H9 (cell line): ENCODE measurements at regions not wholly inside any gene's neighbourhood (a gene's known extent, or its start where the extent isn't known, plus 50 kb on each side); places are given as distances from the start of the nearest gene placed in this dataset.

Source experiments
- DNase-seq: peaks from one replicate; pipeline ENCODE4 v3.0.0-alpha.2; 2017
- H2AFZ ChIP-seq: one replicate; pipeline ENCODE4 v1.6.1; 2013; ENCODE audit warnings: mild to moderate bottlenecking, low read length, control low read depth, moderate library complexity
- H2AK5ac ChIP-seq: 2 replicates; pipeline ENCODE4 v1.6.1; 2013; ENCODE audit warnings: low read length, control low read depth, mixed read lengths; ENCODE audit not compliant: insufficient read length
- H2BK120ac ChIP-seq: one replicate; pipeline ENCODE4 v1.6.1; 2013; ENCODE audit warnings: low read depth, mild to moderate bottlenecking, low read length, control low read depth, inconsistent platforms; ENCODE audit not compliant: poor library complexity, severe bottlenecking
- H2BK12ac ChIP-seq: 2 replicates; pipeline ENCODE4 v1.6.1; 2013; ENCODE audit warnings: low read length, control low read depth, mixed read lengths, low read depth; ENCODE audit not compliant: insufficient read length
- H2BK15ac ChIP-seq: 2 replicates; pipeline ENCODE4 v1.6.1; 2013; ENCODE audit warnings: low read depth, low read length, control low read depth
- H2BK20ac ChIP-seq: one replicate; pipeline ENCODE4 v1.6.1; 2013; ENCODE audit warnings: low read depth, mild to moderate bottlenecking, low read length, control low read depth, inconsistent platforms; ENCODE audit not compliant: poor library complexity, severe bottlenecking
- H2BK5ac ChIP-seq: 2 replicates; pipeline ENCODE4 v1.6.1; 2013; ENCODE audit warnings: low read length, control low read depth, mixed read lengths; ENCODE audit not compliant: insufficient read length
- H3K14ac ChIP-seq: 2 replicates; pipeline ENCODE4 v1.6.1; 2013; ENCODE audit warnings: low read length, control low read depth; ENCODE audit not compliant: insufficient read depth
- H3K18ac ChIP-seq: 2 replicates; pipeline ENCODE4 v1.6.1; 2013; ENCODE audit warnings: low read depth, mild to moderate bottlenecking, mixed read lengths, low read length, control low read depth; ENCODE audit not compliant: insufficient read length
- H3K23ac ChIP-seq: 2 replicates; pipeline ENCODE4 v1.6.1; 2013; ENCODE audit warnings: low read length, control low read depth, mixed read lengths, low read depth; ENCODE audit not compliant: insufficient read length
- H3K23me2 ChIP-seq: 2 replicates; pipeline ENCODE4 v1.6.1; 2013; ENCODE audit warnings: low read depth, mild to moderate bottlenecking, mixed read lengths, low read length, control low read depth; ENCODE audit not compliant: insufficient read length, poor library complexity, severe bottlenecking
- H3K27ac ChIP-seq: 2 replicates; pipeline ENCODE4 v1.5.1; 2013; ENCODE audit warnings: low read length, control low read depth, mixed read lengths, low read depth; ENCODE audit not compliant: insufficient read length
- H3K27me3 ChIP-seq: 2 replicates; pipeline ENCODE4 v1.6.1; 2013; ENCODE audit warnings: low read length, control low read depth, inconsistent platforms; ENCODE audit not compliant: insufficient read depth
- H3K4ac ChIP-seq: 2 replicates; pipeline ENCODE4 v1.6.1; 2013; ENCODE audit warnings: low read depth, mild to moderate bottlenecking, control low read depth, inconsistent platforms, low read length, moderate library complexity
- H3K4me1 ChIP-seq: 2 replicates; pipeline ENCODE4 v1.6.1; 2013; ENCODE audit warnings: low read length, control low read depth, inconsistent platforms; ENCODE audit not compliant: insufficient read depth
- H3K4me2 ChIP-seq: 2 replicates; pipeline ENCODE4 v1.6.1; 2013; ENCODE audit warnings: low read length, control low read depth, mixed read lengths; ENCODE audit not compliant: insufficient read length, insufficient read depth
- H3K56ac ChIP-seq: 2 replicates; pipeline ENCODE4 v1.6.1; 2013; ENCODE audit warnings: low read depth, mild to moderate bottlenecking, mixed read lengths, low read length, control low read depth; ENCODE audit not compliant: insufficient read length
- H3K79me1 ChIP-seq: 2 replicates; pipeline ENCODE4 v1.6.1; 2013; ENCODE audit warnings: low read depth, mild to moderate bottlenecking, moderate library complexity, low read length, control low read depth, inconsistent platforms; ENCODE audit not compliant: insufficient read depth, poor library complexity, severe bottlenecking
- H3K79me2 ChIP-seq: 2 replicates; pipeline ENCODE4 v1.6.1; 2013; ENCODE audit warnings: low read length, control low read depth, inconsistent platforms; ENCODE audit not compliant: insufficient read depth
- H3K9ac ChIP-seq: 2 replicates; pipeline ENCODE4 v1.6.1; 2013; ENCODE audit warnings: low read length, control low read depth, mixed read lengths; ENCODE audit not compliant: insufficient read length; ENCODE audit errors: extremely low read depth
- H3K9me3 ChIP-seq: one replicate; pipeline ENCODE4 v1.6.1; 2013; ENCODE audit warnings: low read depth, low read length, inconsistent platforms; ENCODE audit not compliant: control insufficient read depth
- H3T11ph ChIP-seq: one replicate; pipeline ENCODE4 v1.6.1; 2013; ENCODE audit warnings: mild to moderate bottlenecking, low read length, control low read depth, inconsistent platforms
- H4K20me1 ChIP-seq: one replicate; pipeline ENCODE4 v1.6.1; 2013; ENCODE audit not compliant: control insufficient read depth, insufficient read length, insufficient read depth
- H4K5ac ChIP-seq: 2 replicates; pipeline ENCODE4 v1.6.1; 2013; ENCODE audit warnings: low read depth, mild to moderate bottlenecking, mixed read lengths, low read length, control low read depth; ENCODE audit not compliant: insufficient read length
- H4K8ac ChIP-seq: replicated peaks from 2 replicates; pipeline ENCODE4 v1.6.1; 2013; ENCODE audit warnings: low read length, control low read depth, mixed read lengths, low read depth; ENCODE audit not compliant: insufficient read length
- H4K91ac ChIP-seq: 2 replicates; pipeline ENCODE4 v1.6.1; 2013; ENCODE audit warnings: low read depth, mild to moderate bottlenecking, moderate library complexity, mixed read lengths, low read length, control low read depth; ENCODE audit not compliant: insufficient read length
- H3K27ac Mint-ChIP-seq, 3 experiments: 2 replicates in 2 of 3; 3 replicates in 1 of 3; pipeline ENCODE4 v1.8.0; 2020 to 2021; ENCODE audit warnings: mixed read lengths in 3 of 3, mild to moderate bottlenecking in 1 of 3, moderate library complexity in 1 of 3
- H3K27me3 Mint-ChIP-seq: 2 replicates; pipeline ENCODE4 v1.8.0; 2021; ENCODE audit warnings: low read depth, mild to moderate bottlenecking, moderate library complexity, mixed read lengths
- H3K36me3 Mint-ChIP-seq, 3 experiments: 2 replicates in 2 of 3; 3 replicates in 1 of 3; pipeline ENCODE4 v1.8.0; 2020 to 2021; ENCODE audit warnings: low read depth in 3 of 3, mixed read lengths in 3 of 3; ENCODE audit not compliant: insufficient read depth in 1 of 3
- H3K4me1 Mint-ChIP-seq, 2 experiments: 2 replicates each; pipeline ENCODE4 v1.8.0; 2020; ENCODE audit warnings: mixed read lengths in 2 of 2
- H3K4me3 Mint-ChIP-seq, 2 experiments: 2 replicates in 1 of 2; 3 replicates in 1 of 2; pipeline ENCODE4 v1.8.0; 2020 to 2021; ENCODE audit warnings: mild to moderate bottlenecking in 2 of 2, mixed read lengths in 2 of 2, moderate library complexity in 1 of 2
- H3K9me3 Mint-ChIP-seq, 2 experiments: 2 replicates in 1 of 2; 3 replicates in 1 of 2; pipeline ENCODE4 v1.8.0; 2020; ENCODE audit warnings: mild to moderate bottlenecking in 2 of 2, mixed read lengths in 2 of 2, moderate library complexity in 1 of 2
- WGBS: extraction: QIAGEN DNeasy Blood & Tissue Kit; methylation state at CpG from one replicate; pipeline ENCODE4 v1.1.7; 2013; ENCODE audit warnings: missing lambda C conversion rate, low lambda C conversion rate, mixed read lengths; ENCODE audit not compliant: insufficient read length; ENCODE audit errors: extremely low coverage; 5-methylcytosine and 5-hydroxymethylcytosine counted together
- TF ChIP-seq, protein P1 (sequence below): fragments of 200-600 bp; sonication (generic); conservative IDR thresholded peaks from 3 replicates; pipeline ENCODE4 v1.8.0; 2021; ENCODE audit warnings: antibody characterized with exemption, mild to moderate bottlenecking

GRCh38 chr2:23132823-23133595 lies 252.0 kb upstream of the KLHL29 start:
- no CpG with 5 or more reads among the region's 3 CpGs for whole genome bisulfite sequencing
- no peaks in the 10 kb centered on the region for H3K23me2 ChIP-seq
- peaks cover 21 to 27% of the 10 kb centered on the region in 2 experiments for H3K4me1 Mint-ChIP-seq
- TF ChIP-seq, protein P1, sequence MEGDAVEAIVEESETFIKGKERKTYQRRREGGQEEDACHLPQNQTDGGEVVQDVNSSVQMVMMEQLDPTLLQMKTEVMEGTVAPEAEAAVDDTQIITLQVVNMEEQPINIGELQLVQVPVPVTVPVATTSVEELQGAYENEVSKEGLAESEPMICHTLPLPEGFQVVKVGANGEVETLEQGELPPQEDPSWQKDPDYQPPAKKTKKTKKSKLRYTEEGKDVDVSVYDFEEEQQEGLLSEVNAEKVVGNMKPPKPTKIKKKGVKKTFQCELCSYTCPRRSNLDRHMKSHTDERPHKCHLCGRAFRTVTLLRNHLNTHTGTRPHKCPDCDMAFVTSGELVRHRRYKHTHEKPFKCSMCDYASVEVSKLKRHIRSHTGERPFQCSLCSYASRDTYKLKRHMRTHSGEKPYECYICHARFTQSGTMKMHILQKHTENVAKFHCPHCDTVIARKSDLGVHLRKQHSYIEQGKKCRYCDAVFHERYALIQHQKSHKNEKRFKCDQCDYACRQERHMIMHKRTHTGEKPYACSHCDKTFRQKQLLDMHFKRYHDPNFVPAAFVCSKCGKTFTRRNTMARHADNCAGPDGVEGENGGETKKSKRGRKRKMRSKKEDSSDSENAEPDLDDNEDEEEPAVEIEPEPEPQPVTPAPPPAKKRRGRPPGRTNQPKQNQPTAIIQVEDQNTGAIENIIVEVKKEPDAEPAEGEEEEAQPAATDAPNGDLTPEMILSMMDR, result no peak
- H3K27me3 Mint-ChIP-seq, result no peaks in the 10 kb centered on the region
- H4K20me1 ChIP-seq, result no peaks in the 10 kb centered on the region
- H3K4ac ChIP-seq, result no peak overlapping the region
- no peak overlapping the region for H2AK5ac ChIP-seq
- H3K4me3 Mint-ChIP-seq, result no peak overlapping the region
- no peak overlapping the region for H2BK15ac ChIP-seq
- DNase-seq, result no peak
- no peak overlapping the region for H3K4me2 ChIP-seq
- no peaks in the 10 kb centered on the region for H3K27me3 ChIP-seq
- H2BK5ac ChIP-seq, result no peak overlapping the region
- peaks cover 0 to 12% (median 2%) of the 10 kb centered on the region in 3 experiments; a peak in 5 of 7 replicates for H3K36me3 Mint-ChIP-seq
- H3K14ac ChIP-seq, result no peak overlapping the region
- no peak overlapping the region for H2BK20ac ChIP-seq
- H3T11ph ChIP-seq, result no peak overlapping the region
- peaks cover 11% of the 10 kb centered on the region in 2 experiments for H3K9me3 Mint-ChIP-seq
- H3K56ac ChIP-seq, result no peak overlapping the region
- H4K8ac ChIP-seq, result no peak overlapping the region
- H3K9ac ChIP-seq, result no peak overlapping the region
- no peak overlapping the region for H2BK12ac ChIP-seq
- H3K4me1 ChIP-seq, result no peaks in the 10 kb centered on the region
- H3K9me3 ChIP-seq, result no peaks in the 10 kb centered on the region
- no peak overlapping the region for H4K91ac ChIP-seq
- no peak overlapping the region for H3K23ac ChIP-seq
- no peak overlapping the region for H3K27ac Mint-ChIP-seq
- no peak overlapping the region for H2BK120ac ChIP-seq
- H4K5ac ChIP-seq, result no peak overlapping the region
- no peak overlapping the region for H2AFZ ChIP-seq
- H3K18ac ChIP-seq, result no peak overlapping the region
- no peak overlapping the region for H3K27ac ChIP-seq
- no peaks in the 10 kb centered on the region for H3K79me1 ChIP-seq
- H3K79me2 ChIP-seq, result no peaks in the 10 kb centered on the region
